ENCODE measurements at regions not wholly inside any gene's neighbourhood (a gene's known extent, or its start where the extent isn't known, plus 50 kb on each side); places are given as distances from the start of the nearest gene placed in this dataset.

GRCh38 chr4:3852711-3853110, 86.5 kb downstream of the ADRA2C start:
- DNase-seq: no peak

DNA sequence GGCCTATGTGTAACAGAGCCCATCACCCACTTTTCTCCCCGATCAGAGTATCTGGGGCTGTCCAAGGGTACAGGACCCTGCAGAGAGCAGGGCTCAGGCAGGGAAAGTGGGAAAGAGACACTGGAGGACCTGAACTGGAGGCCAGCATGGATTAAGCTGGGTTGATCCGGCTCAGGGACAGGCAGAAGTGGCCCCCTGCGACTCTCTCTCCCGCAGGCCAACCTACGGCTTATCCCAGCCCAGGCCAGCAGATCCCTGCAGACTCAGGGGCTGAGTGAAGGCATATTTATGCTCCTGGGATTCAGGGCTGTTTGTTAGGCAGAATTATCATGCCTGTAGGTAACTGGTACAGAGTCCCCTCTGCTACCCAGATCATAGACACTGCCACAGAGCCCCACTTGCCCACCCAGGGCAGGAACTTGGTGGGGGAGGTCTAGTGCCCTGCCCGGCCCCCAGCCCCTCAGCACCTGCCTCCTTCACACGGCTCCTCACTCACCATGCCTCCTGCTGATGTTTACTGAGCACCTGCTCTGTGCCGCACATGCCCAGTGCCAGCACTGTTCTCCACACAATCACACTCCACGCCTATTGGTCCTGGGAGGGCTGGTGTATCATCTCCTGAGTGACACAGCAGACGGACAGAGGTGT, 87.3 kb downstream of the ADRA2C start:
- no peak for DNase-seq

DNA sequence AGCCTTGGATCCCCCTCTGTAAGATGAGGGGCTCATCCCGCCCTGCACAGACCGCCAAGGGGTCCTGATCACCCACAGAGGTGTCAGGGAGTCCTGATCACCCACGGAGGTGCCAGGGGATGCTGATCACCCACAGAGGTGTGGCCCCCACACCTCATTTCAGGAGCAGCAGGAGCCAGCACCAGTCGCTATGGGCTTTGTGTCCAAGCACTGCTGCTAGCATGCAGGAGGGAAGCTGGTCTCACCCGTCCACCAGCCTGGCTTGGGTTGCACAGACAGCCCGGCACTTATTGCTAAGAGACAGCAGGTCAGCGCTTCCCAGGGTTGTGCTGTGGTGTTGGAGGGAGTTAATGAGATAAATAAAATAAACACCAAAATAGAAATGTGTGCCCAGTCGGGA, 88.5 kb downstream of the ADRA2C start:
- DNase-seq: no peak

DNA sequence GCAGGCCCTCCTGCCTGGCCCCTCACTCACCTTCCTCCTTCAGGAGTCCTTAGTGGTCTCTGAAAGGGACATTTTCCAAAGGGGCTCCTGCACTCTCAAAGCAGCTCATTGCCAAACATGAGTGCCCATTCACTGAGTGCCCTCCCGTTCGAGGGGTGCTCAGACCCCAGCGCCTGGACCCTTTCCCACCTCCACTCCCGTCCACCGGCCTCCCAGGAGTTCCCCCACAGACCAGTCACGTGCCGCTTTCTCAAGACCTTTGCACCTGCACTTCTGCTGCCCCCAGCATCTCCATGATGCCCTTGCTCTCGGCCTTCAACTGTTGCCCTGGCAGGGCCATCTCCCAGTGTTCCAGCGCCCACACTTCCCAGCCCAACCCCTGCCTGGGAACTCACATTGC, 89.5 kb downstream of the ADRA2C start:
- DNase-seq: no peak

GRCh38 chr4:3856604-3857204, 90.5 kb downstream of the ADRA2C start:
- DNase-seq: no peak

DNA sequence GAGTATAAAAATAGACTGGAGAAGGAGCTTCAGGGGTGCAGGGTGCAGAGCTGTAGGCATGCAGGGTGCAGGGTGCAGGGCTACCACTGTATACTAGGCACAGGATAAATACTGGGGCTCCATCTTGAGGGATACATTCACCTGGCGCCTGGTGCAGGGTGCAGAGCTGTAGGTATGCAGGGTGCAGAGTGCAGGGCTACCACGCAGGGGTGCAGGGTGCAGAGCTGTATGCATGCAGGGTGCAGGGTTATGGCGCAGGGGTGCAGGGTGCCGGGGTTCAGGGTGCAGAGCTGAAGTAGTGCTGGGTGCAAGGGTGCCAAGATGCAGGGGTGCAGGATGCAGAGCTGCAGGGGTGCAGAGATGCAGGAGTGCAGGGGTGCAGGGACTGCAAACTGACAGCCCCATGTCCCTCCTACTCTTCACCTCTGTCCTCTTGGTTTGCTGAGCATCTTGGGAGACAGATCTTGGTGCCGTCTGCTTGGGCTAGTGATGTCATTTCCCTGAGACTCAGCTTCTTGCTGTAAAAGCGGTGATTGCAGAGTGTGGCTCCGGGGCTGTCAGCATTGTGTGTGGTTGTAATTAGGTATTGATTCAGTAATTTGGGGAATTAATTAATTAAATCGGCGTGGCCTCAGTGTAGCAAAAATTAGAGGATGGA, 91.2 kb downstream of the ADRA2C start:
- DNase-seq: no peak

DNA sequence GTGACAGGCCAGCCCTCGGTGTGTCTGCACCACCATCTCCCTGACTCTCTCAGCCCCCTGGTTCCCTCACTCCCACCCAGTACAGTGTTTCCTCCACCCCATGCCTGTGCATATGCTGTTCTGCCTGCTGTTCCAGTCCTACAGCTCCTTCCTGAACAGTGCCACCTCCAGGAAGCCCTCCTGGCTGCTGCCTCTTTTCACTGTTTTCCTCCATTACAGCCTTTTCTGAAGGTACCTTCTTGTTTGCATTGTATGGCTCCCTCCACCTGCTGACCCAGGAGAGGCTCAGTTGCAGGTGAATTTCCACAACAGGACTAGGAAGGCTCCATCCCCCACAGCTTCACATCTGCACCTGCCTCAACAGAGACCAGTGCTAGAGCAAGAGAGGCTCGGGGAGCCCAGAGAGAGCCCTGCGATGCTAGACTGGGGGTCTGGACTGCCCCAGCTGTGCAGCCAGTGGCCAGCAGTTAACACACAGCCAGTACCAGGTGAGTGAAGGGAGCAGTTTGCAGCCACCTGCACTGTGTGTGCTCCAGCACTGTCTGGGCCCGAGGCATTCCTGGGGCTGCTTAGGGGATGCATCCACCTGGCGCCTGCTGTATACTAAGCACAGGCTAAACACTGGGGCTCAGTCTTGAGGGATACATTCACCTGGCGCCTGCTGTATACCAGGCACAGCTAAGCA, 92.0 kb downstream of the ADRA2C start:
- DNase-seq: no peak

DNA sequence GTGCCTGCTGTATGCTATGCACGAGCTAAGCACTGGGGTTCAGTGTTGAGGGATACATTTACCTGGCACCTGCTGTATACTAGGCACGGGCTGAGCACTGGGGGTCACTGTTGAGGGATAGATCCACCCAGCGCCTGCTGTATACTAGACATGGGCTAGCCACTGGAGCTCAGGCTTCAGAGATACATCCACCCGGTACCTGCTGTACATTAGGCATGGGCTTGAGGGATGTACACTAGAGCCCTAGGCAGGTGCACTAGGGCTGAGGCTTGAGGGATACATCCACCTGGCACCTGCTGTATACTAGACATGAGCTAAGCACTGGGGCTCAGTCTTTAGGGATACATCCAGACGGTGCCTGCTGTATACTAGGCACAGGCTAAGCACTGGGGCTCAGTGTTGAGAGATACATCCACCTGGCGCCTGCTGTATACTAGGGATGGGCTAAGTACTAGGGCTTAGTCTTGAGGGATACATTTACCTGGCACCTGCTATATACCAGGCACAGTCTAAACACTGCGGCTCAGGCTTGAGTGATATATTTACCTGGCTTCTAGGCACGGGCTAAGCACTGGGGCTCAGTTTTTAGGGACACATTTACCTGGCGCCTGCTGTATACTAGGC, 92.7 kb downstream of the ADRA2C start:
- DNase-seq: no peak

- no peak for DNase-seq
Measured at GRCh38 chr4:3859571-3859970, 93.4 kb downstream of the ADRA2C start.

GRCh38 chr4:3860061-3860912, 94.1 kb downstream of the ADRA2C start:
- no peak for DNase-seq

DNA sequence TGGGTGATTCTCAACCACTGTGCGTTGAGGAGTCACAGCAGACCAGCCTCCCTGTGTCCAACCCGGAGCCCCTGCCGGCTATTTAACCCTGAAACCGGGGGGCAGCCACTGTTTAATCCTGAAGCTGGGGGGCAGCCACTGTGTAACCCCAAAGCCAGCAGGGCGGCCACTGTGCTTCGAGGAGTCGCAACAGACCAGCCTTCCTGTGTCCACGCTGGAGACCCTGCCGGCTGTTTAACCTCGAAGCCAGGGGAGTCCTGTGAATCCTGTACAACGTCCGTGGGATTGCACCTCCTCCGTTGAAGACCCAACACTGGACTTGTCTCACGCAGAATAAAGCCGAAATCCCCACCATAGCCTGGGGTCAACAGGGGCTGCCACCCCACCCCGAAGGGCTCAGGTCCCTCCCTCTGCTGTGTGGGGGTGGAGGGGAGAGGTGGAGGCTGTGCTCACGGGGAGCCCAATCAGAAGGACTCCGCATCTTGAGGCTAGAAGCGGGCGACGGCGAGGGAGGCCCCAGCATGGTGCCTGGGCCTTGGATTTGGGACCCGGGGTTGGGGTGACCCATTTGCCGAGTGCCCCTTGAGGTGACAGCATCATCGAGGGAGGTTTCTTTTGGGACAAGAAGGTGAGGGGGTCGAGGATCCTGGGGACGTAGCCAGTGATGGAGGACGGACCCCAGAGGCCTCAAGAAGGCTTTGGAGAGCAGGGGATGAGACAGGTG, 94.9 kb downstream of the ADRA2C start:
- no peak for DNase-seq

GRCh38 chr4:3861720-3862639, 95.8 kb downstream of the ADRA2C start:
- DNase-seq: no peak

DNA sequence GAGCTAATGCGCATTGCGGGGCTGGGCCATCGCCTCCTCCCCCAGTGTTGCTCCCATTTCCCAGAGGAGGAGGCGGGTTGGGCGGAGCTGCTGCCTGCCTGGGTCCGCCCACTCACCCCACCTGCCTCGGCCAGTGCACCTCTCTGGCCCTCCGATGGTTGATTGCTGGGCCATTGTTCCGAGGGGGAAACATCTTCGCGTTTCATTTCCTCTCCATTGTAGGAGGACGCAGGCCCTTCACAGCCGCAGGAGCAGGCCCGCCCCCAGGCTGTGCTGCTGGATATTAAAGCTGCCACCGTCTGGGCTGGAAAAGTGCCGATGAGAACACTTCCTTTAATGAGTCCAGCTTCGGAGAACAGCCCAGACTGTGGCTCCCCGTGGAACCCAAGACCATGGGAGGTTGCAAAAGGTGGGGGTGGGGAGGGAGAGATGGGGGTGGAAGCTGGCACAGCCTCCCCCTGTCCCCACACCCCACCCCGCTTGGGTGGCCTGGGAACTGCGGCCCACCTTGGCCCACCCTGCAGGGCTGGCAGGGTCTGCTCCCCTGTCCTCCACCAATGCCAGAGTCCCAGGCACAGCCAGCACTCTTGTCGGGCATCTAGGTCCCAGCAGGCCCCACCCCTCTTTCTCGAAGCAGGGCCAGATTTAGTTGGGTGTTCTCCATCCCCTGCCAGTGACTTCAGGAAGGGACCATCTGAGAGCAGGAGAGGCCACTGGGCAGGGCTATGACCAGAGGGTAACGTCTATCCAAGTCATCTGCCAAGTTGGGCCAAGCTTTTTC, 96.6 kb downstream of the ADRA2C start:
- DNase-seq: no peak

DNA sequence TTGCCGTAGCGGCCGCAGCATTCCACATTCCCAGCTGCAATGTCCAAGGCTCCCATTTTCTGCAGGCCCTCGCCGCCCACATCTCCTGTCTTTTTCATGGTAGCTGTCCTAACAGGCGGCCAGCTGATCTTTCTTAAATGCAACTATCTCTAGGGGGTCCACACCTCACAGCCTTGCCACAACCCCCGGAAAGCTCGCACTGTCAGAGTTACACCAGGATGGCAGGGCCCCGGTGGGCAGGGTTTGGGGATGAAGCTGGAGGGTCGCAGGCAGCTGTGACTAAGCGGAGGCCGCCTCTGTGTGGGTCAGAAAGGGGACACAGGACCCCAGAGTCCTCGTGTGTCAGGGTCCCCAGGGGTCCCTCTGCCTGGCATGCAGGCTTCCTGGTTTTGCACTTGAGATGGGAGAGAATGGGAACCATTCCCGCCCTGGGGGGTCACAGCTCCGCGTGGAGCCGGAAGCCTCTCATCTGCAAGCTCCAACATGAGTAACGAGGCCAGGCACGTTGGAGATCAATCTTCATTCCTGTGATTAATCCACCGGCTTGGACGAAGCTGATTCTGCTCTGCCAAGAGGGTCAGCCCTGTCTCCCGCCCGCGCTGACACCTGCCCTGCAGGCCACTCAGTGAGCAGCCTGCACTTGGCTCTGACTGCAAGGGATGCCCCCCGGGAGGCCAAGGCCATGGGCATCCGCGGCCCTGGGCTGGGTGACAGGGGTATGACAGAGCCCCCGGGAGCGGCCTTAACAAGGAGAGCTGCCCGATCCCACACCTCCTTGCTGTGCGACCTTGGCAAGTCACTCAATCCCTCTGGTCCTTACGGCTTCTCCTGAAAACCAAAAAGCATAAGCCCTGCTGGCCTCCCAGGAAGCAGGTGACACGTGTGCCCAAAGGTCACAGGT, 97.9 kb downstream of the ADRA2C start:
- DNase-seq: no peak

GRCh38 chr4:3864742-3865721, 98.8 kb downstream of the ADRA2C start:
- no peak for DNase-seq

DNA sequence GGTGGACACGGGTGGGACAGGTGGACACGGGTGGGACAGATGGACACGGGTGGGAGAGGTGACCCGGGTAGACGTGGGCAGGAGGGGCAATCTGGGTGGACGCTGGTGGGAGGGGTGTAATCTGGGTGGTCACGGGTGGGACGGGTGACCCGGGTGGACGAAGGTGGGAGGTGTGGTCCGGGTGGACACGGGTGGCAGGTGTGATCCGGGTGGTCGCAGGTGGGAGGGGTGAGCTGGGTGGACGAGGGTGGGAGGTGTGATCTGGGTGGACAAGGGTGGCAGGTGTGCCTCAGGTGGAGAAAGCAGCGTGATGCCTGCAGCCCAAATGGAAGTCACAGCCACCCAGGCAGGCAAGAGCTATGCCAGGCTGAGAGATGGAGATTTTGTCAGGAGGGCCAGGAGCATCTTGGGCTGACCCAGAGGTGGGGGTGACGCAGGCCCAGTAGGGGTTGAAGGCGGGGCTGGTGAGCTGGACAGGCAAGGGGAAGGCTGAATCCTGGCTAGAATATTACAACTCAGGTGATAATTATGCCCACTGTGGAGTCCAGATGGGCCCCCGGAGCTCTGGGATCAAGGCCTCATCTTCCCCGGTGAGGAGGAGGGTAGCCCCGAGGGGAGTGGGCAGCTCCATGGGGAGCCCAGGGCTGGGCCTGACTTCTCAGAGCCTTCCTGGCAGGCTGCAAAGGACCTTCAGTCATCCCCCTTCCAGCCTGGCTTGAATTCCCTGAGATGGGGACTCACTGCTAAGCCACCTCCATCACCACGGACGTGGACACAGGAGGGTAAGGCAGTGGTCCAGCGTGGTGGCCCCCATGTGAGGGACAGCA, 100.0 kb downstream of the ADRA2C start:
- no peak for DNase-seq

- DNase-seq: no peak
Measured at GRCh38 chr4:3866813-3867129, 100.6 kb downstream of the ADRA2C start.
